HCT116 (cell line): ENCODE measurements at regions not wholly inside any gene's neighbourhood (a gene's known extent, or its start where the extent isn't known, plus 50 kb on each side); places are given as distances from the start of the nearest gene placed in this dataset.

ENCODE experiments used
- ATAC-seq: fragments of 200-7000 bp; cut with Tn5 transposase; 2 replicates; pipeline ENCODE4 v1.9.1; 2020; ENCODE audit warnings: mild to moderate bottlenecking, moderate library complexity
- BruUV-seq: library from RNA; stranded (reverse); fragments of 400-500 nt; replicated peaks from 2 replicates; lab custom pipeline; 2021; lab: Mats Ljungman, UMichigan
- CTCF ChIA-PET: fragments of 300-600 bp; sonication (Branson Sonifier 250); formaldehyde crosslinking; loops from one replicate; lab custom pipeline; 2021; ENCODE audit warnings: antibody characterized with exemption; lab: Charles Lee
- POLR2A ChIA-PET: fragments of 300-600, 350-600 bp; sonication (Branson Sonifier 250); formaldehyde crosslinking; loops from one replicate; lab custom pipeline; 2021; ENCODE audit warnings: antibody characterized with exemption; lab: Charles Lee
- RAD21 ChIA-PET, 2 experiments: fragments of 300-600 bp; sonication (Branson Sonifier 250); formaldehyde crosslinking; loops; one replicate each; lab custom pipeline; 2023; ENCODE audit warnings: low total read pairs in 2 of 2; ENCODE audit not compliant: uncharacterized antibody in 2 of 2, unreplicated experiment in 2 of 2, low non-redundant PET in 1 of 2; lab: Charles Lee
- DNase-seq: peaks from one replicate; pipeline ENCODE4 v3.0.0-alpha.2; 2010; ENCODE audit warnings: low read depth, low spot score
- H2AFZ ChIP-seq: fragments of 200-600 bp; shearing (Covaris generic), sonication (generic); 2 replicates; pipeline ENCODE4 v1.6.1; 2017; ENCODE audit warnings: low read depth, mixed run types, mixed read lengths, antibody characterized with exemption, low read length; ENCODE audit not compliant: poor library complexity, severe bottlenecking
- H3K27ac ChIP-seq: 2 replicates; pipeline ENCODE4 v1.5.1; 2012; ENCODE audit warnings: low read depth, low read length
- H3K27me3 ChIP-seq: fragments of 200-600 bp; sonication (generic); 2 replicates; pipeline ENCODE4 v1.6.1; 2016; ENCODE audit warnings: mixed run types, low read length, mixed read lengths; ENCODE audit not compliant: insufficient read depth
- H3K36me3 ChIP-seq, 2 experiments: fragments of 200-500 bp in 1 of 2; fragments of 200-600 bp in 1 of 2; sonication (Bioruptor generic) in 1 of 2; sonication (generic) in 1 of 2; 2 replicates each; pipeline versions ENCODE4 v1.5.1 to v1.6.1; 2014 to 2016; ENCODE audit warnings: low read length in 2 of 2, inconsistent platforms in 1 of 2, mixed read lengths in 1 of 2, mixed run types in 1 of 2; ENCODE audit not compliant: insufficient read depth in 2 of 2, control insufficient read depth in 1 of 2
- H3K4me1 ChIP-seq, 2 experiments: fragments of 200-600 bp in 1 of 2; sonication (generic) in 1 of 2; 2 replicates each; pipeline versions ENCODE4 v1.5.1 to v1.6.1; 2012 to 2017; ENCODE audit warnings: low read length in 2 of 2, inconsistent platforms in 1 of 2, mild to moderate bottlenecking in 1 of 2, mixed read lengths in 1 of 2, mixed run types in 1 of 2, moderate library complexity in 1 of 2; ENCODE audit not compliant: insufficient read depth in 2 of 2, control insufficient read depth in 1 of 2
- H3K4me2 ChIP-seq: fragments of 200-600 bp; sonication (generic); 2 replicates; pipeline ENCODE4 v1.6.1; 2017; ENCODE audit warnings: mixed run types, low read length, mixed read lengths
- H3K4me3 ChIP-seq, 2 experiments: fragments of 200-600 bp in 1 of 2; sonication (generic) in 1 of 2; replicated peaks in 1 of 2; 2 replicates each; pipeline ENCODE4 v1.5.1; 2011 to 2016; ENCODE audit warnings: low read length in 2 of 2, control low read depth in 1 of 2, low read depth in 1 of 2, mild to moderate bottlenecking in 1 of 2, mixed read lengths in 1 of 2, mixed run types in 1 of 2
- H3K79me2 ChIP-seq: fragments of 200-600 bp; sonication (generic); 2 replicates; pipeline ENCODE4 v1.6.1; 2017; ENCODE audit warnings: mild to moderate bottlenecking, mixed run types, low read length, moderate library complexity, mixed read lengths; ENCODE audit not compliant: insufficient read depth
- H3K9ac ChIP-seq: fragments of 200-600 bp; sonication (generic); 2 replicates; pipeline ENCODE4 v1.6.1; 2016; ENCODE audit warnings: low read length, mixed read lengths
- H3K9me2 ChIP-seq: fragments of 200-600 bp; sonication (generic), shearing (Covaris generic); 2 replicates; pipeline ENCODE4 v1.6.1; 2017; ENCODE audit warnings: mixed run types, mild to moderate bottlenecking, moderate library complexity; ENCODE audit not compliant: insufficient read depth
- H3K9me3 ChIP-seq, 2 experiments: fragments of 200-500 bp in 1 of 2; fragments of 200-600 bp in 1 of 2; sonication (Bioruptor generic) in 1 of 2; sonication (generic) in 1 of 2; 2 replicates each; pipeline ENCODE4 v1.6.1; 2014 to 2017; ENCODE audit warnings: low read length in 2 of 2, mixed read lengths in 2 of 2, inconsistent platforms in 1 of 2, low read depth in 1 of 2, mild to moderate bottlenecking in 1 of 2, mixed run types in 1 of 2, moderate library complexity in 1 of 2; ENCODE audit not compliant: control insufficient read depth in 1 of 2, insufficient read depth in 1 of 2
- H4K20me1 ChIP-seq: fragments of 200-600 bp; sonication (generic), shearing (Covaris generic); 2 replicates; pipeline ENCODE4 v1.6.1; 2017; ENCODE audit warnings: mixed run types, mild to moderate bottlenecking, moderate library complexity; ENCODE audit not compliant: insufficient read depth
- ATF3 ChIP-seq: IDR thresholded peaks from 2 replicates; pipeline ENCODE4 v1.6.1; 2012
- CBX3 ChIP-seq: IDR thresholded peaks from 2 replicates; pipeline ENCODE4 v1.6.1; 2012; ENCODE audit warnings: low read depth
- CTCF ChIP-seq, 3 experiments: fragments of 200-600 bp in 1 of 3; sonication (generic) in 1 of 3; IDR thresholded peaks in 2 of 3; conservative IDR thresholded peaks in 1 of 3; 2 replicates each; pipeline ENCODE4 v1.5.1; 2012 to 2017; ENCODE audit warnings: low read depth in 2 of 3, low read length in 2 of 3, antibody characterized with exemption in 1 of 3, borderline replicate concordance in 1 of 3, control low read depth in 1 of 3, mild to moderate bottlenecking in 1 of 3, mixed read lengths in 1 of 3, mixed run types in 1 of 3, moderate library complexity in 1 of 3; ENCODE audit not compliant: insufficient read depth in 1 of 3
- ELF1 ChIP-seq: IDR thresholded peaks from 2 replicates; pipeline ENCODE4 v1.6.1; 2012; ENCODE audit warnings: low read depth, borderline replicate concordance
- EZH2 ChIP-seq: fragments of 200-600 bp; sonication (generic); IDR thresholded peaks from 2 replicates; pipeline ENCODE4 v1.6.1; 2017; ENCODE audit warnings: antibody characterized with exemption, mixed run types
- FOSL1 ChIP-seq: IDR thresholded peaks from 2 replicates; pipeline ENCODE4 v1.6.1; 2012; ENCODE audit warnings: low read depth
- JUND ChIP-seq: IDR thresholded peaks from 2 replicates; pipeline ENCODE4 v1.6.1; 2012
- REST ChIP-seq: IDR thresholded peaks from 2 replicates; pipeline ENCODE4 v1.6.1; 2012; ENCODE audit warnings: low read depth
- SIN3A ChIP-seq: IDR thresholded peaks from 2 replicates; pipeline ENCODE4 v1.6.1; 2012; ENCODE audit warnings: low read depth
- SP1 ChIP-seq: IDR thresholded peaks from 2 replicates; pipeline ENCODE4 v1.6.1; 2012; ENCODE audit warnings: low read depth
- ZBTB33 ChIP-seq: IDR thresholded peaks from 2 replicates; pipeline ENCODE4 v1.6.1; 2011; ENCODE audit warnings: mild to moderate bottlenecking, low read length, moderate library complexity; ENCODE audit not compliant: insufficient replicate concordance; ENCODE audit errors: extremely low read depth
- ZFX ChIP-seq: fragments of 450-650 bp; IDR thresholded peaks from 2 replicates; pipeline ENCODE4 v1.6.1; 2017
- intact Hi-C: fragments of 100-400 bp; cut with micrococcal nuclease; formaldehyde crosslinking; loops from 2 replicates; pipeline ENCODE4 v1.10.0; 2022

- TF ChIP-seq REST = no peak
- TF ChIP-seq ELF1 = no peak
- TF ChIP-seq FOSL1 = no peak
These were observed 59.5 kb upstream of the IRX3 start (continued) for GRCh38 chr16:54346041-54346440.

GRCh38 chr16:54344646-54345630, 58.4 kb upstream of the IRX3 start:
- POLR2A ChIA-PET = no interaction called here

More at GRCh38 chr16:54344646-54345630, 58.4 kb upstream of the IRX3 start:
- no peak for TF ChIP-seq ATF3
- no peak for TF ChIP-seq ELF1
- TF ChIP-seq SP1 = no peak
- no peak for TF ChIP-seq CTCF (IDR thresholded peaks at IDR 0.05 in 2 of 3, conservative IDR thresholded peaks at IDR 0.05 in 1 of 3; ENCODE audit: borderline replicate concordance in 1 of 3, insufficient read depth in 1 of 3, low read depth in 2 of 3, low read length in 2 of 3)
- no peak for TF ChIP-seq EZH2
- TF ChIP-seq FOSL1 = no peak
- no peak for TF ChIP-seq CBX3
- TF ChIP-seq JUND = no peak
- no peak for TF ChIP-seq SIN3A
- no peak for TF ChIP-seq ZFX
- no peak for TF ChIP-seq ZBTB33
- no peaks in the 10 kb centered on the region for H3K9me3 ChIP-seq
- H3K79me2 ChIP-seq = no peaks in the 10 kb centered on the region
- peaks cover 0 to 4% of the 10 kb centered on the region in 2 experiments; a peak in 1 of 4 replicates for H3K4me1 ChIP-seq
- H3K4me3 ChIP-seq = no peak overlapping the region
- no peak overlapping the region for H3K9ac ChIP-seq
- ATAC-seq (no peak), DNase-seq (no peak)
- no peaks in the 10 kb centered on the region for H3K27me3 ChIP-seq
- no peak overlapping the region for H3K27ac ChIP-seq
- intact Hi-C loops = no loop called here
- RAD21 ChIA-PET = no interaction called here
- no peaks in the 10 kb centered on the region for H4K20me1 ChIP-seq
- H3K36me3 ChIP-seq = no peaks in the 10 kb centered on the region
- CTCF ChIA-PET = no interaction called here
- H3K4me2 ChIP-seq = no peak overlapping the region
- no peak overlapping the region for H2AFZ ChIP-seq
- BruUV-seq = no TSS peak
- no peaks in the 10 kb centered on the region for H3K9me2 ChIP-seq
